GM18507 (cell line): ENCODE measurements at regions not wholly inside any gene's neighbourhood (a gene's known extent, or its start where the extent isn't known, plus 50 kb on each side); places are given as distances from the start of the nearest gene placed in this dataset.

Experiments
- DNase-seq: peaks from one replicate; pipeline ENCODE4 v3.0.0; 2011; ENCODE audit warnings: low read depth; ENCODE audit not compliant: insufficient read length; ENCODE audit errors: extremely low spot score
- FAIRE-seq: peaks from 2 replicates; lab custom pipeline; 2011; peaks lifted over from hg19 to GRCh38; lab: Jason Lieb, UNC

DNA sequence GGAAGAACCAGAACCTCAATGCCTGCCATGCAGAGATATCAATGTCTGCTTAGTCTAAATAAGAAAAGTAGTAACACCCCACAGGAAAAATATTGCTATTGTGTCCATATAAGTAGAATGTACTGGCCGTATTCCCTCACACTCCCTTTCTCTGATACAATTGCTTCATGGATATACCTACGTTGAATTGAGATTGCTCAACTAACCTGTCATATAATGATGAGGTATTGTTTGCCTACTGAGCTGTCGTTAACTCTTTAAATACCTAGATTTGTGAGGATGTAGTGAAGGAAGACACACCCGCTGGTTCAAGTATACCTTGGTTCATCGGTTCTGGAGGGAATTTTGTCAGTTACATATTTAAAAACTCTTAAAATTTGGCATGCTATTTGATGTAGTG is 480.7 kb upstream of the TCF4 start:
- FAIRE-seq (no peak), DNase-seq (no peak)

DNA sequence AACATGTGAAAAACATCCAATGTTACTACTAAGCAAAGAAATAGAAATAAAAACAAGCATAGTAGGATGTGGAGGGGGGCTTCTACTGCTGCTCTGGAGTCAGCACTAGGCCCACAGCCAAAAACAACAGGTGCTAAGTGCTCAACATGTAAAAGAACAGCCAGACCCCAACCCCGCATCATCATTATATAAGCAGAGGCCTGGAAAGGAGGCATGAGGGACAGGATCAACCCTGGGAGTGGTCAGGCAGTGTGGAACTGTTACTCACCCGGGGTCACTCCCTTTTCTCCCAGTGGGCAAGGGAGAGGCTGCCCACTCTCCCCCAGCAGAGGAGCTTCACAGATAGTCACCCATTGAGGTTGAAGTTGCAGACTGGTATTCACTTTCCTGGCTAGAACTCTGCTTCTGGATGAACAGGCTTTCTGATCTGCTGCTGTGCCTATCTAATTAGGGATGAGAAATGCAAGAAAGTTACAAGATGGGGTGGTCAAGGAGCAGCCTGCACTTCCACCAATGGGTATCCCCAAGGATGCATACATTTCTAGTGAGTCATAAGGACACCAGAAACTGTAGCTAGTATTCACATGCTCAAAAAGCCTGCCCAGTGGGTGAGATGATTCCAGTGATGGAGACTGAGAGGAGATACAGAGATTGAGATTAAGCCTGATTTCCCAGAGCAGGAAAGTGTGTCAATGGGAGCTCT is 480.1 kb upstream of the TCF4 start:
- DNase-seq = no peak
- no peak for FAIRE-seq

DNA sequence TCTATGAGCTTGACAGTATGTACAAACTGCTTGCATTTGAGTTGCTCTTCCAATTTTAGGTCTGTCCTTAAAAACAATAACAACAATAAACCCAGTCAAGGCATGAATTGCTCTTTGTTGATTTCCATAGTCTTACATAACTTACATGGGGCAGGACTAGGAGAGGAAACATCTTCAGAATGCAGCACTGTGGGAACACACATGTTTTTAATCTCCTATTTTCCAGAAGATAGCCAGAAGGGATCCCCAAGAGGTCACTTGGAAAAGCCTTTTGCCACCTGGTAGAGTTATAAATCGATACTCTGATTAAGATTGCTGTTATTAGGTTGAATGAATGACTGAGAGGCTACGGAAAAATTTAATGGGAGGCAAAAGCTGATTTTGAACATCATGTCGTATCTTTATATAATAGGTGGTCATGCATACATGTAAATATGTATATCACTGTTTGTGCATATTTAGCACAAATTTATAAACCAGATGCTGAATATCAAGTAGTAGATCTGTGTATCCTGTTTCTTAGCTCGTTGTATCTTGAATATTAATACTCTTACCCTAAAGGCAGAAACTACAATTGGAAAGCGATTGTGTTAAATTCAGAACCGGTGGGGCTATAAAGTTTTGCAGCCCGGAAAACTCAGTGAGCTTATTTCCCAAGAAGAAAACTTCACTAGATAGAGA is 479.4 kb upstream of the TCF4 start:
- FAIRE-seq (no peak), DNase-seq (no peak)

DNA sequence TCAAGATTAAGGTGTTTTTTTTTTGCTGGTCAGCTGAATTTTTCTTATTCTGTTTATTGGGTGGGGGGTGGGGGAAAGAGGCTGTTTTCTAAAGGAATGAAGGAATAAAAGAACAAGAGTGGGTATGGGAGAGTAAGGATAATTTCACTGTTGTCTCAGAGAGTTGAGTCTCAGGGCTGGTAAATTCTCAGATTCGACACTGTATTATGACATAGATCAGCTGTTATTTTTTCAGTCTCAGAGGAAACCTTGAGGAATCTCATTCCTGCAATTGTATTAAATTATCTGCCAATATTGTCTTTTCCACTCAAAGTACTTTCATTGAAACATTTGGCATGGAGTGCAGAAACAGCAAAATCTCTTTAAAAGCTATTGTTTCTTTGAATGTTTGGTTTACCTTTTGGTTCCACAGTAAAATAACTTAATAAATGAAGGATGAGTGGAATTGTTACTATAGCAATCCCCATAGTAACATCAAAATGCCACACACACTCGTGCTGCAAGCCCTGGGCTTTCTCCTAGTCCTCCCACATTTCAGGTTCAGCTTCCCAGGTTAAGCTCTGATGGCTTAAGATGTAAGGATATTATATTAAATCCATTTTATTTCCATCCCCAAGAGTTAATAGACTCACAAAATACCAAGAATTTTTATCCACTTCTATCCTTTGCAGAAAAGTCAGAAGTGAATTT is 478.7 kb upstream of the TCF4 start:
- no peak for FAIRE-seq
- DNase-seq = no peak

DNA sequence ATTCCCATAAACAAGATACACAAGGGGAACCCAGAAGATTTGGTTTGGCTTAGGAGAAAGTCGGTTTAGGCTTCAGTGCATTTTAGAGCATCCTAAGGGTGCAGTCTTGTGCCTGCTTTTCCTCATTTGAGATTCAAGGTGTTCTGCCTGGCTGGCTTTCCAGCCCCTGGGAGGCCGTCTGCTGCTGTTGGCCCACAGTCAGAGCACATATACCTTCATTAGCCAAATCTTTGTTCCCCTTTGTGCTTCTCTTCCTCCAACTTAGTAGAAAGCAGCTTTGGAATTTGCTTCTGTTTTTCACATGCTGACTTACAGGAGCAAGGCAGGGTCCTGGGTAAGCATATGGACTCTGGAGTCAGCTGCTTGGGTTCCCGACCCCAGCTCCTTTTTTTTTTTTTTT is 477.1 kb upstream of the TCF4 start:
- DNase-seq (no peak), FAIRE-seq (no peak)

DNA sequence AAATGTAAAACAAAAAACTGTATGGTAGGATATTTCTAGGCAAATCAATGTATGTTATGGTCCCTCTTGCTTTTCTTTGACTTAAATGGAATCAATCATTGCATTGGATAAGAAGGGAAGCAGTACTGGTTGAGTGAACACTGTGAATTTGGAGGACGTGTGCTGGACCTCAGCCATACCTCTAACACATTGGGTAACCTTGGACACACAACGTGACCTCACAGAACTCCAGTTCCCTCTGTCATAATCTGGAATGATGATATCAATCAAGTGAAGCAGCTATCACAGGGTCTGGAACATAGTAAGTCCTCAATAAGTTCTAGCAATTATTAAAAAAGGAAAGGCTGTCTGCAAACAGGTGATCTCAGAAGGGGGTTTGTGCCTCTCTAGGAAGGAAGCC is 474.9 kb upstream of the TCF4 start:
- no peak for FAIRE-seq
- no peak for DNase-seq

DNA sequence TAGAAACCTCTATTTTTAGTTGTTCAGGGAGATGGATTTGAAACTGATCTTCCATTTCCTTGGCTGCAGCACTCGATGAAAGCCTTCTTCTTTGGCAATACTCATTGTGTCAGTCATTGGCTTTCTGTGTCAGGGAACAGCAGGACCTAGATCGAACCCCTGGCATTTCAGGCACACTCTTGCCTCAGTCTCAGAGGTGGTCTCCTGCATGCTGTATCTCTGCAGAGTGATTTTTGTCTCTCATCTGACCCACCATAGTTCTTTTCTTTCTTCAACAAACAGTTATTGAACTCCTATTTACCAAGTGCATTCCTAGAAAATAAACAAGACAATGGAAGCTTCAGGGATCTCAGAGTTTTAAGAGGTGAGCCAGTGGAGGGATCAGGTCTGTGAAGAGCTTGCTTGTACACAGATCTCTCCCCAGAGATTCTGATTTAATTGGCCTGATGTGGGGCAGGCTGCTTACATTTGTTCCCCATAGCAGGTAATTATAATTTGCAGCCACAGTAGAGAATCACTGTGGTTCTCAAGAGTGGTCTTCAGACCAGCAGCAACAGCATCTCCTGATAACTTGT is 473.1 kb upstream of the TCF4 start:
- DNase-seq (no peak), FAIRE-seq (no peak)

DNA sequence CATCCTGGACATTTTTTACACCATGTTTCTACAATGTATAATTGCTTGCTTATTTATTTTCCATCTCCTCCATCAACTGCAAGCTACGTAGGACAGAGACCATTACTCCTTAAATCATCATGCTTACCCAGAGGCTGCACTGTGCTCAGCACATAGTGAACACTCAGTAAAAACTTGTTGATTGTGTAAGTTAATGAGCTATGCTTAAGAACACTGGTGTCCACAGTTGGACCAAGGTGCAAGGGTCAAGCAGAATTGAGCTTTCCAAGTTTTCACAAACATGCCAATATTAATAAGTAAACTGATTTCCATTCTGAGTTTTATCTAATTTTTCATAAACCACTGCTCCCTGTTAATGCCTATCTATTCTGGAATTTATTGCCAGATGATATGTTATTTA is 464.2 kb upstream of the TCF4 start:
- FAIRE-seq (no peak), DNase-seq (no peak)

DNA sequence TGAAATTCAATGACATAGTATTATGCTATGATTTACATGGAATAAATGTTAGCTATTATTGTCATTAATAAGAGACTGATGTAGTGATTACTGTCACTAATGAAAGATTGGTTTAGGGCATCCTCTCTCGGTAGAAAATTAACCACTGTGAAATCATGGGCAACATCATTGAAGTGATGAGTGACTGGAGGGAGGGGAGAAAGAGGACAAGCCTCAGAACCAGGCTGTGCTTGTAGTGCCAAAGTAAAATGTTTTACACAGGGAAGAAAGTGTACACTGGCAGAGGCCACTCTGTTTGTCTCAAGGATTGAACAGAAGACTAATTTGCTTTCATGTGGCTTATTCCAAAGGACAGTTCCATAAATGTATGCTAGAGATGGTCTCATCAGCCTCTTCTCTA is 456.2 kb upstream of the TCF4 start:
- no peak for FAIRE-seq
- DNase-seq = no peak

DNA sequence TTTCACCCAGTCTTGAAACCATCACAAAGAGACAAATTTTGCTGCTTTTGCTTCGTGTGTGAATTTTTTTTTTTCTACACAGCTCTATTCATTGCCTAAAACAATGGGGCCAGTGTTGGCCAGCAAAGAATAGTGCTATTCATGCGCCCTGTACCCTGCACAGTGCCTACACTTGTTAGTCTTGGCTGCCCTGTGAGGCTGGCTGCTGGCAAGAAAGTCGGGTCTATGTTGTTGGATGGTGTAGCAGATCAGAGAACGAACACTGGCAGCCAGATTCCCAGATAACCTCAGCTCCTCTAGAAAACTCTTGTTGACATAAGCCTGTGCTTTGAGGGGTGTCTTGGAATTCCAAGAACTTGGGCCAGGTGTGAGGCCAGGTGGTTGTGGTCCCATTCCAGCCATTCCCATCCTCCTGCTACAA is 455.7 kb upstream of the TCF4 start:
- no peak for FAIRE-seq

DNA sequence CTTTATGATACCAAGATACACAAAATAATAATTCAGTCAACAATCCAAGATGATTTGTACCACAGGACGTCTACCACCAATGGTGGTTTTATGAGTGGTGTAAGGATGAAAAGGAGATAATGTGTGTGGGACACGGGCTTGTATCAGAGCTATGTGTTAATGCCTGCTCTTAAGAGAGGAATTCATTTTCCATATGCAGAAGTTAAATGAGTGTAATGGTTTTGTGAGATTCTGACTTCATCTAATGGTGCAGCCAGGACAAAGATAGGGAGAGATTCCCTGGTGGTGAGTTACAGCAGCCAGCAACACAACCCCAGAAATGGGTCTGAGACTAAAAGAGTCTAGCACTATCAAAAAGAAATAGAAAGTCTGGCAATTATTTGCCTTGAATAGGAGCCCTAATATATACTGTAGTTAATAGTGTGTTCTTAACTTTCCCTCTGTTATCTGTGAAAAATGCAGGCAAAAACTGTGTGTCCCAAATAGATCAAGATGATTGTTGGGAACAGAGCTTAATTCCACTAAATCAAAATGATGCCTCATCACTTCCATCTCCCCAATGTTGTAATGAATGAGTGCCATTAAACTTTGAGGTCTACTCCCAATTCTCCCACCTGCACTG is 455.0 kb upstream of the TCF4 start:
- no peak for DNase-seq
- FAIRE-seq = no peak

More for the DNA sequence above, 455.7 kb upstream of the TCF4 start:
- no peak for DNase-seq

DNA sequence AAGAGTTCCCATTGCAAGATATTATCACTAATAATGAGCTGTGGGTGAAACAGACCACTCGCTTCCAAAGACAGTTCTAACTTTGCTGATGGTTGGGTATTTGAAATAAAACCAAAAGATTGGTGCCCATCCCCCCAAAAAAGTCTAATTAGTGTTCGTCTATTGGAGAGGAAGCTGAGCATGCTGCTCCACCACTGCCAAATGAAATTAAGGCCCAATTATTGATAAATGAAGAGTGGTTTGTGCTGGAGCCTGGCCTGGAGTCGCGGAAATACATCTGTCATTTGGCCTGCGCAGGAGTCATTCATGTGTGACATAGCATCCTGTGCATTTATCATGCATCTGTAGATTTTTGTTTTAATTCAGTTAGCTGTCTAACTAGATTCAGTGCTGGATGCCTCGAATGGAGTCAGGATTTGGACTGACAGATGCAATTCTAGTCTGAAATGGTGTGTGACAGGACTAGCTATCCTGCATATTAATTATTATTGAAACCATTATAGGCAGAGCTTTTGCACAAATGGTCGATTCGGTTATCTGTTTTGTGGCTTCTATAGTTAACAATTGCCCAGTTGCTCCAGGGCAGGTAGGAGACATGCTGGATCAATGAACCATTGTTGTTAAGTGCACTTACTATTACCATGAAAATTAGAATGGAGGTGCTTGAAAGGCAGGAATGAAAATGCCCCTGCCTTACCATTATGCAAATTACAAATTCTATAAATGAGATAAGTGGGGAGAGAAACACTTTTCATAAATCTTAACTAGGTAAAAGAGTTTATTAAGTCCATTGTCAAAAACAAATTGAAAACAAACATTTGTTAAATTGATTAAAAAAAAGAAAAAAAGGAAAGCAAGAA is 450.4 kb upstream of the TCF4 start:
- FAIRE-seq (no peak), DNase-seq (no peak)

DNA sequence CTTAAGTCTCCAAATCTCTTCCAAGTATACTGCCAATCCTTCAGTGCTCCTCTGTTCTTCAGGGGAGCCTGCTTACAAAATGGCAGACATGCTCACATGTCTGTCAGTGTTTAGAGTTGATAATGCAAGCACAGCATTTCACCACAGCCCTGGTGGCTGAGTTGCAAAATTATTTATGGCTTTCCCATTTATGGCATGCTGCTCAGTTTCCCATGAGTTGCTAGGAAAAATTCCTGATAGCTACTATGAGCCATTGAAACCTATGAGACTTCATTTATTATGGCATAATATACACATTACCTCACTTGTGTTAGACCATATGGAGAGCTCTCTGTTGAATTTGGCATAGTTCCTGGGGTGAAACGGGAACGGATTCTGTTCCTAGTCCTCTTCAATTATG is 448.7 kb upstream of the TCF4 start:
- no peak for DNase-seq
- FAIRE-seq = no peak

DNA sequence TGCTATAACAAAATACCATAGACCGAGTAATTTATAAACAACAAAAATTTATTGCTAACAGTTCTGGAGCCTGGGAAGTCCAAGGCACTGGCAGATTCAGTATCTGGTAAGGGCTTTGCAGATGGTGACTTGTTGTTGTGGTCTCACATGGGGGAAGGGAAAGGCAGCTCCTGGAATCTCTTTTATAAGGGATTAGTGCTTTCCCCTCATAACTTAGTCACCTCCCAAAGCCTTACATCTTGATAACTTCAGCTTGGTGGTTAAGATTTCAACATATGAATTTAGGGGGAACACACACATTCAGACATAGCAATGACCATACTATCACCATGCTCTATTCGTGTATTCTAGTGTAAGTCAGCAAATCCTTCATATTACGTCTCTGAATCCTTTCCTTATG is 447.6 kb upstream of the TCF4 start:
- no peak for FAIRE-seq
- DNase-seq = no peak

DNA sequence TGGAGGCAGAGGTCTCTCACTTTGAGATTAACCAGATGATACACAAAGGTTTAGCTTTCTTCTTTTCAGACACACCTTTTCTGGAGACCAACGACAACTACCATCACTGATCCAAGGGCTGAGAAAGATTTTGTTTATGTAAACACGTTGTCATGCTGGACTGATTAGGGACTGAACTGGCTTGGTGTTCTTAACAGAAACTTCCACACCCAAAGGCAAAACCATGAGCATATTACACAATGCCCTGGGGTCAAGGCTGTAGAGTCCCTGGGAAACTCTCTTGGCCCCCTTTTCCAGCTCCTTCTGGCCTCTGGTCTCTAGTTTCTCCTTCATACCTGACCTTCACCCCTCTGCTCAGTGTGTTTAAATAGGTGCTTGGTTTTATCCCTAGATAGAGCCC is 447.0 kb upstream of the TCF4 start:
- DNase-seq (no peak), FAIRE-seq (no peak)

DNA sequence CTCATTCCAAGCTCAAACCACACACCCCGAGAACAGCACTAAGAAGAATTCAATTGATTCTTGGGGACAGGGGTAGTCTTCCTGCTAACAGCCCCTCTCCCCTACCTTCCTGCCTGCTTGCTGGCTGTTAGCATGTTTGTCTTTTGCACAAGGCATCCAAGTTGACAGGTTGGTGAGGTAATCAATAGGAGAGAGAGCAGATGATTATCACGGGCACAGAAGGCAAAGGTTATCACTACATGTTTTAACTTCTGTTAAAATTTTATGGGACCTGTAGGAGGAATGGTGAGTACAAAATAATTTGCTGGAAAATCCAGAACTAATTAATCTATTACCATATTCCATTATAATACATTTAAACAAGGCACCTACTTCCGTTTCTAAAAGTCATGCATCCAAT is 442.1 kb upstream of the TCF4 start:
- FAIRE-seq (no peak), DNase-seq (no peak)

DNA sequence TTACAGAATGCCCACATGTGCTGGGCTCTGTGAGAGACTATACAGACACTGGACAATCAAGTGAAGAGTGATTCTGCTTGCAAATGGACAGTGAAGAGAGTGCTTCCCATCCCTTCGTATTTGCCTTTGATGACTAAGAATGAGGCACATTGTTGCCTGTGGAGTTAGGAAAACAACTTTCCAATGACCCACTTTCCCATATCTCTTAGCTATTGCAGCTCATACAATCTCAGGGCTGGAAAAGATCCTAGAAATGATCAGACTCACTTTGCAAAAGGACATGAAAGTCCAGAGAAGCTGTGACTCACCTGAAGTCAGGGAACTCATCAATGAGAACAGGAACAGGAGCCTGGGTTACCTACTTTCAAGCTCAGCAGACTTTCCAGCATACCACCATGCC is 440.5 kb upstream of the TCF4 start:
- no peak for DNase-seq
- no peak for FAIRE-seq

DNA sequence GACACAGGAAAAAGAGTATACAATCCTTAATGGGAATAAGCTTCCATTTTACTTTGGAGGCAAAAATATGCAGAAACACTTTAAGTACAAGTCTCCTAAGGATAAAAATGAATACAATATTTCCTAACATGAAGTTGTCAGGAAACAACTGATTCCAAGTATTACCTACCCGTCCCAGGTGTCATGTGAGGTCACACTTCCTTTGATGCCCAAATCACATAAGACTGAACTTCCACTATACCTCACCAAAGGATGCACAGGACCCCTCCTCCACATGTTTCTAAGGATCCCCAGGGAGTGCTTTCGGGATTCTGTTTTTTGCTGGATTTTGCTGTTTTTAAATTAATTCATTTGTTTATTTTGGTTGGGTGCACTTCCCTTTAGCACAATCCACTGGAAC is 438.5 kb upstream of the TCF4 start:
- DNase-seq = no peak
- no peak for FAIRE-seq

DNA sequence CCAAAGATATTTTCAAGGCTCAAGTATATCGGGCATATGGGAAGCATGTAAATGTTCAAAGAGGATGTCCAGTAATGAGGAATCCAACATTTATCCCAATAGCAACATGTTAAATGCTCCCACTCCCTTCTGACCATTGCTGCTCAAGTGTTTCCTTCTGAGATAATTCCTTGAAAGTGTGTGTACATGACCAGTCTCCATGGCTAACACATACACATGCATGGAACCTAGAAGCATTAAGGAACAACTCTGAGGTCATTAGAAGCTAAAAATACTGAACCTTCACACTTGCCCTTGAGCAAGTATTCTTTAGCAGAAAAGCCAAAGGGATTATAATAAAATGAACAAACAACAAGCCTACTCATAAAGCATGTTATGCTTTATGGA is 433.8 kb upstream of the TCF4 start:
- FAIRE-seq (no peak), DNase-seq (no peak)
